Psoas muscle (tissue), 7 donors: ENCODE measurements at regions not wholly inside any gene's neighbourhood (a gene's known extent, or its start where the extent isn't known, plus 50 kb on each side); places are given as distances from the start of the nearest gene placed in this dataset.
"Not testable (repeated sequence)": the region's sequence is repeated elsewhere in the genome, so short reads cannot be mapped to it uniquely, and the experiment has no call there.

Experiments used
- ATAC-seq, 4 donors: fragments of 200-7000 bp; cut with Tn5 transposase; one replicate each; pipeline ENCODE4 v1.9.1; 2020; ENCODE audit warnings: moderate library complexity in 3 of 4, mild to moderate bottlenecking in 2 of 4
- DNase-seq, 2 donors: peaks; one replicate each; pipeline ENCODE4 v3.0.0-alpha.2; 2020
- H3K27ac ChIP-seq: fragments of 200-600 bp; one replicate; pipeline ENCODE4 v1.8.0; 2022
- H3K27me3 ChIP-seq, 3 donors: fragments of 200-600 bp in 1 of 3; one replicate each; pipeline versions ENCODE4 v1.6.1 to v1.8.0; 2013 to 2022; ENCODE audit warnings: low read length in 2 of 3, mild to moderate bottlenecking in 2 of 3, moderate library complexity in 1 of 3; ENCODE audit not compliant: insufficient read depth in 3 of 3
- H3K36me3 ChIP-seq, 2 donors: fragments of 200-600 bp in 1 of 2; one replicate each; pipeline versions ENCODE4 v1.6.1 to v1.8.0; 2013 to 2022; ENCODE audit warnings: low read depth in 1 of 2, mild to moderate bottlenecking in 1 of 2, moderate library complexity in 1 of 2; ENCODE audit not compliant: insufficient read depth in 1 of 2
- H3K4me1 ChIP-seq: fragments of 200-600 bp; one replicate; pipeline ENCODE4 v1.8.0; 2022
- H3K4me3 ChIP-seq: fragments of 200-600 bp; one replicate; pipeline ENCODE4 v1.8.0; 2022; ENCODE audit warnings: mild to moderate bottlenecking
- H3K9me3 ChIP-seq: fragments of 200-600 bp; one replicate; pipeline ENCODE4 v1.8.0; 2022
- WGBS, 3 donors: extraction: QIAGEN DNeasy Blood & Tissue Kit; methylation state at CpG; one replicate each; pipeline versions ENCODE4 v1.1.6 to v1.1.7; 2013; 5-methylcytosine and 5-hydroxymethylcytosine counted together
- intact Hi-C, 2 donors: fragments of 100-400 bp; cut with DNase I; formaldehyde crosslinking; loops; one replicate each; pipeline versions ENCODE4 v1.11.0 to v1.14.2; 2022
- TF ChIP-seq, protein P1 (sequence below): fragments of 200-600 bp; IDR thresholded peaks from one replicate; pipeline ENCODE4 v1.8.0; 2022; ENCODE audit warnings: antibody characterized with exemption
- donor health status: healthy with polysubstance abuse.
- donor health status: DM: no; HTN: no; CAD: no; lungs with moderate emphysema.
- donor health status: Bipolar disorder and iron deficiency.
- donor health status: healthy.
- donor health status: DM: yes; HTN: yes; CAD: no.
- donor health status: DM: no; HTN: no; CAD: no.
- donor health status: DM: yes; HTN: yes; CAD: no.

DNA sequence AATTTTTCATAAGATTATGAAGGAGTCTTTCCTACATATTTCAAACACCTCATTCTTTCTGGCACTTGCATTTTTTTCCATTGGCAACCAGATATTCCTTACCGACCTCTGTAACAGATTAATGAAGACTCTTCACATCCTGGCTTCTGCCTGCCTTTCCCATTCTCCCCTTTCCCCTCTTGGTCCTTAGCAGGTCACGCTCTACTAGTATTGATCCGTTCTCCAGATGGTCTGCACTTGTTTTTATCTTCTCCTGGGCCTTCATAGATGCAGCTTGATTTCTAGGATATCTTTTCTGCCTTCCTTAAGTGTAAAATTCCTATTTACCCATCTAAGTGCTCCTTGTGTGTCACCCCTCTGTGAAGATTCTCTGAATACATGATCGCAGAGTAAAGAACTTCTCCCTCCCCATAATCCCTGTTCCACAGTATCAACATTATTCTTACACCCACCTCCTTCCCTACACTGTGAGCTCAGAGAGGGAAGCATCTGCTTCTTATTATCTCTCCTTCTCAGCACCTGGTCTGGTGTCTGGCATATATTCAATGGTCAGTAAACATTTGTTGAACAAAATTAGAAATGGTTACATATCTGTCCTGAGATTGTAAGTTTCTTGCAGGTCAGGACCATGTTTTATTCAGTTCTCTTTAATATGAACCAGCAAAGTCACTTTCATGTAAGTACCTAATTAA, 654.2 kb downstream of the REEP3 start:
- intact Hi-C loops, result no loop called here
- Histone ChIP-seq H3K9me3 (no peaks in the 10 kb centered on the region), H3K4me1 (no peaks in the 10 kb centered on the region), H3K27me3 (no peaks in the 10 kb centered on the region), H3K4me3 (no peak overlapping the region), H3K27ac (no peak overlapping the region), H3K36me3 (no peaks in the 10 kb centered on the region)
- DNase-seq, result no peak
- no peak for ATAC-seq
- TF ChIP-seq, protein P1, sequence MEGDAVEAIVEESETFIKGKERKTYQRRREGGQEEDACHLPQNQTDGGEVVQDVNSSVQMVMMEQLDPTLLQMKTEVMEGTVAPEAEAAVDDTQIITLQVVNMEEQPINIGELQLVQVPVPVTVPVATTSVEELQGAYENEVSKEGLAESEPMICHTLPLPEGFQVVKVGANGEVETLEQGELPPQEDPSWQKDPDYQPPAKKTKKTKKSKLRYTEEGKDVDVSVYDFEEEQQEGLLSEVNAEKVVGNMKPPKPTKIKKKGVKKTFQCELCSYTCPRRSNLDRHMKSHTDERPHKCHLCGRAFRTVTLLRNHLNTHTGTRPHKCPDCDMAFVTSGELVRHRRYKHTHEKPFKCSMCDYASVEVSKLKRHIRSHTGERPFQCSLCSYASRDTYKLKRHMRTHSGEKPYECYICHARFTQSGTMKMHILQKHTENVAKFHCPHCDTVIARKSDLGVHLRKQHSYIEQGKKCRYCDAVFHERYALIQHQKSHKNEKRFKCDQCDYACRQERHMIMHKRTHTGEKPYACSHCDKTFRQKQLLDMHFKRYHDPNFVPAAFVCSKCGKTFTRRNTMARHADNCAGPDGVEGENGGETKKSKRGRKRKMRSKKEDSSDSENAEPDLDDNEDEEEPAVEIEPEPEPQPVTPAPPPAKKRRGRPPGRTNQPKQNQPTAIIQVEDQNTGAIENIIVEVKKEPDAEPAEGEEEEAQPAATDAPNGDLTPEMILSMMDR, result no peak
- WGBS, 3 donors, result 50 to 55% (median 53%) methylated on average over 4 of the region's 4 CpGs

DNA sequence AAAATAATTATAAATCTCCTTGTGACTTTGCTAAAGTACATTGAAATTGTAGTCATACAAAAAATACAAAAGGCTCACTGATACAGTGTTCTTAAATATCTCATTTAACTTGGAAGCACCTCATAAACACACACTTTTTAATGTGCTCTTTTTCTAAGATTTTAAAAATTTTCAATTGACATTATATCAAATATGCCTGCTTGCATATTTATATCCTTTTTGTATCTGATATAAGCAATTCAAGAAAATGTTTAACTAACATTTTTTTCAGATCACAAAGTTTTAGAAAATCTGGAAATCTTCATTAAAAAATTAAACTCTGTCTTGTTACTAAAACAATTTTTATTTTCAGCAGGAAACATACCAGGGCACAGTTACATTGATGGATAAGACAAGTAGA, 661.5 kb downstream of the REEP3 start:
- intact Hi-C loops, result no loop called here
- Histone ChIP-seq H3K4me1 (no peaks in the 10 kb centered on the region), H3K4me3 (no peak overlapping the region), H3K27ac (no peak overlapping the region), H3K27me3 (no peaks in the 10 kb centered on the region), H3K36me3 (no peaks in the 10 kb centered on the region), H3K9me3 (no peaks in the 10 kb centered on the region)
- TF ChIP-seq, protein P1, result no peak
- ATAC-seq, result no peak
- no peak for DNase-seq

DNA sequence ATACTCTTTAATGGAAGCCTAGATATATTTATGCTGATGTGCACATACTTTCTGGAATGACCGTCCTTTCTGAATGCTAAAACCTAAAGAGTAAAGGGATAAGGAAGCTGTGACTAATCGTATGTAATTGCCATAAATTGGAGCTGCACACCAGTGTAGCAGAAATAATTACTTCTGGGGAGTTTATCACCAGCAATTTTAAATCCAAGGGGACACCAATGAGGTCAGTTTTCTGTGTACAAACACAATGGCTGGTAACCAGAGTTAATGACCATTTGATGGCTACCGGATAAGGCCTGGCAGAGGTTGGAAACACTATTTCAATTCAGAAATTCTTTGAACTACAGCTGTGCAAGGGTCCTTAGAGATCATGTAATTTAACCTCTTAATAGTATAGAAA, 670.1 kb downstream of the REEP3 start:
- 19 to 26% (median 25%) methylated on average over 3 of the region's 3 CpGs for WGBS, 3 donors
- H3K27ac ChIP-seq, result no peak overlapping the region
- no peaks in the 10 kb centered on the region for H3K4me1 ChIP-seq
- DNase-seq (no peak), ATAC-seq (no peak)
- H3K27me3 ChIP-seq, result no peaks in the 10 kb centered on the region
- TF ChIP-seq, protein P1, result no peak
- H3K4me3 ChIP-seq, result no peak overlapping the region
- H3K36me3 ChIP-seq, result no peaks in the 10 kb centered on the region
- no peaks in the 10 kb centered on the region for H3K9me3 ChIP-seq
- intact Hi-C loops, result no loop called here

DNA sequence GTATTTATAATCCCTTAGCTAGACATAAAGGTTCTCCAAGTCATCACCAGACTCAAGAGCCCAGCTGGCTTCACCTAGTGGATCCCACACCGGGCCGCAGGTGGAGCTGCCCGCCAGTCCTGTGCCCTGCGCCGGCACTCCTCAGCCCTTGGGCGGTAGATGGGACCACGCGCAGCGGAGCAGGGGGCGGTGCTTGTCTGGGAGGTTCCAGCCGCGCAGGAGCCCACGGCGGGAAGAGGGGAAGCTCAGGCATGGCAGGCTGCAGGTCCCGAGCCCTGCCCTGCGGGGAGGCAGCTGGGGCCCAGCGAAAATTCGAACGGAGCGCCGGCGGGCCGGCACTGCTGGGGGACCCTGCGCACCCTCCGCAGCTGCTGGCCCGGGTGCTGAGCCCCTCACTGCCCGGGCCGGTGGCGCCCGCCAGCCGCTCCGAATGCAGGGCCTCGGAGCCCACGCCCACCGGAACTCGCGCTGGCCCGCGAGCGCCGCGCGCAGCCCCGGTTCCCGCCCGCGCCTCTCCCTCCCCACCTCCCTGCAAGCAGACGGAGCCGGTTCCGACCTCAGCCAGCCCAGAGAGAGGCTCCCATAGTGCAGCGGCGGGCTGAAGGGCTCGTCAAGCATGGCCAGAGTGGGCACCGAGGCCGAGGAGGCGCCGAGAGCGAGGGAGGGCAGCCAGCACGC, 675.6 kb downstream of the REEP3 start:
- ATAC-seq, result no peak
- no peaks in the 10 kb centered on the region for H3K9me3 ChIP-seq
- no peaks in the 10 kb centered on the region for H3K36me3 ChIP-seq
- 95 to 99% (median 97%) methylated on average over 44 to 59 of the region's 59 CpGs for WGBS, 3 donors
- H3K27ac ChIP-seq, result no peak overlapping the region
- no peaks in the 10 kb centered on the region for H3K27me3 ChIP-seq
- H3K4me1 ChIP-seq, result no peaks in the 10 kb centered on the region
- intact Hi-C loops, result no loop called here
- TF ChIP-seq, protein P1, result no peak
- no peak overlapping the region for H3K4me3 ChIP-seq
- DNase-seq, result no peak

DNA sequence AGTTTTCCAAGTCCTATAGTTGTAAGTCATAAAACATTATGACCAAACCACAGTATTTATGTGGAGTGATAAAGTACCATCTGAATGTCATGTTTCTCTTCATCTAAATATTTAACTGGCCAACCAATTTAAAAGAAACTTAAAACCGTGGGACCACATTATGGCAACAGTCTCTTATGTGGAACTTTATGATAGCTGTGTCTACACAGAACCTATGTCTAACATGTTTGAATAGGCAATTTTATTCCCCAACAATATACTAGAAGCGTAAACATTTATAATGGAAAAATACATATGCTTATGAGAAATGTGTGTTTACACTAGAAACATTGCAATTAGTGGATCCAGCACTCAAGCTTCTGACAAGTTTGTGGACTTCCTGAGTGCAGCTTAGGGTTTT, 680.7 kb downstream of the REEP3 start:
- H3K36me3 ChIP-seq, result no peaks in the 10 kb centered on the region
- WGBS, 3 donors, result 88 to 93% (median 89%) methylated on average over 2 of the region's 2 CpGs
- DNase-seq (no peak), ATAC-seq (no peak)
- H3K4me1 ChIP-seq, result no peaks in the 10 kb centered on the region
- TF ChIP-seq, protein P1, result no peak
- H3K27me3 ChIP-seq, result no peaks in the 10 kb centered on the region
- H3K4me3 ChIP-seq, result no peak overlapping the region
- no peak overlapping the region for H3K27ac ChIP-seq
- no peaks in the 10 kb centered on the region for H3K9me3 ChIP-seq
- intact Hi-C loops, result no loop called here

DNA sequence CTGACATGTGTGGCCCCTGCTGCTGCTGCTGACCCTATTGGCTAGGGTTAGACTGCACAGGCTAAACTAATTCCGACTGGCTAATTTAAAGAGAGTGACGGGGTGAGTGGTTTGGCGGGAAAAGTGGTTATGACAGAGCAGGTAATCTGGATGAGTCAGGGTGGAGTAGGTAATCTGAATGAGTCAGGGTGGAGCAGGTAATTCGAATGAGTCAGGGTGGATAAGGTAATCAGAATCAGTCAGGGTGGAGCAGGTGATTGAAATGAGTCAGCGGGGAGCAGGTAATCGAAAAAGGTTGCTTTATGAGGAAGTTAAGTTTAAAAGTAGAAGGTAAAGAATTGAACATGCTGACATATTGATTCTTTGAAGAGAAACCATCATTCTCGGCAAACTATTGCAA, 683.3 kb downstream of the REEP3 start:
- H3K27ac ChIP-seq, H3K36me3 ChIP-seq, DNase-seq, H3K9me3 ChIP-seq, H3K27me3 ChIP-seq, intact Hi-C loops, H3K4me3 ChIP-seq, ATAC-seq, H3K4me1 ChIP-seq: not testable (repeated sequence)
- WGBS, 3 donors, result 89 to 94% (median 91%) methylated on average over 7 of the region's 7 CpGs
